WTC11 (cell line): ENCODE measurements at regions not wholly inside any gene's neighbourhood (a gene's known extent, or its start where the extent isn't known, plus 50 kb on each side); places are given as distances from the start of the nearest gene placed in this dataset.

Experiments used
- ATAC-seq: fragments of 200-7000 bp; cut with Tn5 transposase; 2 replicates; pipeline ENCODE4 v1.10.0; 2021; ENCODE audit warnings: mild to moderate bottlenecking, moderate library complexity
- CTCF ChIA-PET: fragments of 300-600 bp; sonication (Branson Sonifier 250); formaldehyde crosslinking; loops from one replicate; lab custom pipeline; 2021; ENCODE audit warnings: antibody characterized with exemption; lab: Charles Lee
- POLR2A ChIA-PET: fragments of 350-600 bp; sonication (Branson Sonifier 250); formaldehyde crosslinking; loops from one replicate; lab custom pipeline; 2021; ENCODE audit warnings: antibody characterized with exemption; lab: Charles Lee
- DNase-seq: peaks from one replicate; pipeline ENCODE4 v3.0.0; 2021; ENCODE audit warnings: low spot score
- H3K27ac Mint-ChIP-seq: 2 replicates; pipeline ENCODE4 v1.8.0; 2021; ENCODE audit warnings: mixed read lengths
- H3K27me3 Mint-ChIP-seq: 2 replicates; pipeline ENCODE4 v1.8.0; 2021; ENCODE audit warnings: low read depth, mild to moderate bottlenecking, moderate library complexity, mixed read lengths
- H3K36me3 Mint-ChIP-seq: 2 replicates; pipeline ENCODE4 v1.8.0; 2021; ENCODE audit warnings: mixed read lengths
- H3K4me1 Mint-ChIP-seq: 2 replicates; pipeline ENCODE4 v1.8.0; 2022; ENCODE audit warnings: mixed read lengths
- H3K4me3 Mint-ChIP-seq: 2 replicates; pipeline ENCODE4 v1.8.0; 2021; ENCODE audit warnings: mild to moderate bottlenecking, moderate library complexity, mixed read lengths
- H3K9me3 Mint-ChIP-seq: 2 replicates; pipeline ENCODE4 v1.8.0; 2021; ENCODE audit warnings: mixed read lengths
- ATF6 ChIP-seq: sonication (generic); formaldehyde crosslinking; IDR thresholded peaks from 2 replicates; pipeline ENCODE4 v1.8.1; 2023; ENCODE audit warnings: mild to moderate bottlenecking, missing genetic modification reagents
- ELF4 ChIP-seq: sonication (generic); formaldehyde crosslinking; IDR thresholded peaks from 2 replicates; pipeline ENCODE4 v1.8.1; 2022; ENCODE audit warnings: low read depth, mild to moderate bottlenecking, moderate library complexity, missing genetic modification reagents
- EMX1 ChIP-seq: fragments of 250-450 bp; sonication (Bioruptor Pico); IDR thresholded peaks from 2 replicates; pipeline ENCODE4 v1.8.0; 2021; ENCODE audit warnings: mild to moderate bottlenecking
- FOXJ3 ChIP-seq: sonication (generic); formaldehyde crosslinking; IDR thresholded peaks from 2 replicates; pipeline ENCODE4 v1.9.0; 2021; ENCODE audit warnings: missing genetic modification reagents, mild to moderate bottlenecking, borderline replicate concordance
- GRHL2 ChIP-seq: fragments of 250-450 bp; sonication (Bioruptor Pico); IDR thresholded peaks from 2 replicates; pipeline ENCODE4 v1.8.0; 2022; ENCODE audit warnings: mild to moderate bottlenecking, moderate library complexity; ENCODE audit not compliant: insufficient replicate concordance, severe bottlenecking
- GTF2I ChIP-seq: fragments of 250-450 bp; sonication (Bioruptor Pico); conservative IDR thresholded peaks from 2 replicates; pipeline ENCODE4 v1.4.0; 2021; ENCODE audit warnings: mild to moderate bottlenecking
- HMGXB4 ChIP-seq: sonication (generic); formaldehyde crosslinking; IDR thresholded peaks from 2 replicates; pipeline ENCODE4 v1.8.1; 2023; ENCODE audit warnings: mild to moderate bottlenecking, moderate library complexity, missing genetic modification reagents
- MYBL2 ChIP-seq: sonication (generic); formaldehyde crosslinking; IDR thresholded peaks from 2 replicates; pipeline ENCODE4 v1.8.1; 2023; ENCODE audit warnings: mild to moderate bottlenecking, moderate library complexity, missing genetic modification reagents
- NR1H2 ChIP-seq: sonication (generic); formaldehyde crosslinking; IDR thresholded peaks from 2 replicates; pipeline ENCODE4 v1.9.0; 2021; ENCODE audit warnings: mild to moderate bottlenecking, moderate library complexity, missing genetic modification reagents
- NR3C1 ChIP-seq: sonication (generic); formaldehyde crosslinking; conservative IDR thresholded peaks from 2 replicates; pipeline ENCODE4 v1.8.1; 2023; ENCODE audit warnings: low read depth, mild to moderate bottlenecking, missing genetic modification reagents
- PREB ChIP-seq: sonication (generic); formaldehyde crosslinking; IDR thresholded peaks from 2 replicates; pipeline ENCODE4 v1.8.1; 2022; ENCODE audit warnings: mild to moderate bottlenecking, missing genetic modification reagents, moderate library complexity, borderline replicate concordance
- RORB ChIP-seq: fragments of 250-450 bp; sonication (Bioruptor Pico); IDR thresholded peaks from 2 replicates; pipeline ENCODE4 v1.9.0; 2021; ENCODE audit warnings: mild to moderate bottlenecking
- TEAD4 ChIP-seq: sonication (generic); formaldehyde crosslinking; IDR thresholded peaks from 2 replicates; pipeline ENCODE4 v1.8.0; 2022; ENCODE audit warnings: mild to moderate bottlenecking, missing genetic modification reagents
- TP53 ChIP-seq: sonication (generic); formaldehyde crosslinking; IDR thresholded peaks from 2 replicates; pipeline ENCODE4 v1.8.1; 2023; ENCODE audit warnings: mild to moderate bottlenecking, missing genetic modification reagents
- ZBTB21 ChIP-seq: sonication (generic); formaldehyde crosslinking; IDR thresholded peaks from 2 replicates; pipeline ENCODE4 v1.8.1; 2023; ENCODE audit warnings: mild to moderate bottlenecking, missing genetic modification reagents, borderline replicate concordance
- ZNF121 ChIP-seq: sonication (generic); formaldehyde crosslinking; IDR thresholded peaks from 2 replicates; pipeline ENCODE4 v1.8.0; 2023; ENCODE audit warnings: missing genetic modification reagents
- ZNF138 ChIP-seq: sonication (generic); formaldehyde crosslinking; conservative IDR thresholded peaks from 2 replicates; pipeline ENCODE4 v1.8.1; 2022; ENCODE audit warnings: mild to moderate bottlenecking, moderate library complexity, missing genetic modification reagents
- ZNF532 ChIP-seq: fragments of 250-450 bp; sonication (Bioruptor Pico); IDR thresholded peaks from 2 replicates; pipeline ENCODE4 v1.9.0; 2021; ENCODE audit warnings: mild to moderate bottlenecking, borderline replicate concordance

GRCh38 chr12:71021491-71021890, 101.0 kb upstream of the PTPRR start:
- Mint-ChIP-seq H3K4me1 (peaks cover 48% of the 10 kb centered on the region), H3K36me3 (peaks cover 8% of the 10 kb centered on the region), H3K27me3 (no peaks in the 10 kb centered on the region), H3K27ac (no peak overlapping the region), H3K9me3 (peaks cover 13% of the 10 kb centered on the region), H3K4me3 (no peak overlapping the region)
- ATAC-seq (no peak), DNase-seq (no peak)
- CTCF ChIA-PET: no interaction called here
- no peak for TF ChIP-seq RORB
- no peak for TF ChIP-seq GTF2I
- TF ChIP-seq HMGXB4: no peak
- TF ChIP-seq TP53: no peak
- no peak for TF ChIP-seq NR3C1 (CRISPR knock-in tag)
- TF ChIP-seq ATF6 (CRISPR knock-in tag): no peak
- TF ChIP-seq TEAD4 (CRISPR knock-in tag): no peak
- no peak for TF ChIP-seq ZBTB21 (CRISPR knock-in tag)
- no peak for TF ChIP-seq ZNF138 (CRISPR knock-in tag)
- TF ChIP-seq ELF4 (CRISPR knock-in tag): no peak
- no peak for TF ChIP-seq EMX1 (CRISPR knock-in tag)
- no peak for TF ChIP-seq FOXJ3 (CRISPR knock-in tag)
- no peak for TF ChIP-seq MYBL2 (CRISPR knock-in tag)
- no peak for TF ChIP-seq ZNF121 (CRISPR knock-in tag)
- no peak for TF ChIP-seq NR1H2 (CRISPR knock-in tag)
- TF ChIP-seq ZNF532 (CRISPR knock-in tag): no peak
- no peak for TF ChIP-seq GRHL2 (CRISPR knock-in tag)
- TF ChIP-seq PREB (CRISPR knock-in tag): no peak
- POLR2A ChIA-PET: no interaction called here
